GM12878 (cell line): ENCODE measurements at regions not wholly inside any gene's neighbourhood (a gene's known extent, or its start where the extent isn't known, plus 50 kb on each side); places are given as distances from the start of the nearest gene placed in this dataset.

ENCODE experiments used
- ATF3 ChIP-seq: IDR thresholded peaks from 2 replicates; pipeline ENCODE4 v1.6.1; 2011; ENCODE audit warnings: low read depth, mild to moderate bottlenecking, low read length, moderate library complexity, borderline replicate concordance; ENCODE audit errors: extremely low read depth
- ATF7 ChIP-seq: fragments of 450-650 bp; IDR thresholded peaks from 2 replicates; pipeline ENCODE4 v1.6.1; 2016; ENCODE audit warnings: low read depth, mild to moderate bottlenecking
- BMI1 ChIP-seq: fragments of 450-650 bp; IDR thresholded peaks from 2 replicates; pipeline ENCODE4 v1.6.1; 2016; ENCODE audit warnings: mild to moderate bottlenecking, moderate library complexity, borderline replicate concordance
- CHD2 ChIP-seq: IDR thresholded peaks from 2 replicates; pipeline ENCODE4 v1.6.1; 2011; ENCODE audit warnings: low read depth, low read length, improper control_type of control experiment, borderline replicate concordance
- CREB1 ChIP-seq: IDR thresholded peaks from 2 replicates; pipeline ENCODE4 v1.6.1; 2012; ENCODE audit warnings: low read depth, mild to moderate bottlenecking, inconsistent platforms
- CREM ChIP-seq: IDR thresholded peaks from 2 replicates; pipeline ENCODE4 v1.6.1; 2014; ENCODE audit warnings: antibody characterized with exemption, low read depth
- EGR1 ChIP-seq, 2 experiments: IDR thresholded peaks; 1 replicate in 1 of 2; 2 replicates in 1 of 2; pipeline ENCODE4 v1.6.1; 2011 to 2012; ENCODE audit warnings: low read depth in 2 of 2, low read length in 2 of 2, borderline replicate concordance in 1 of 2, mild to moderate bottlenecking in 1 of 2, moderate library complexity in 1 of 2
- ELK1 ChIP-seq: IDR thresholded peaks from 2 replicates; pipeline ENCODE4 v1.6.1; 2012; ENCODE audit warnings: low read depth, low read length, improper control_type of control experiment
- EP300 ChIP-seq, 2 experiments: fragments of 150-350 bp in 1 of 2; IDR thresholded peaks; 2 replicates each; pipeline ENCODE4 v1.6.1; 2011 to 2012; ENCODE audit warnings: low read depth in 2 of 2, low read length in 2 of 2, borderline replicate concordance in 1 of 2, improper control_type of control experiment in 1 of 2, inconsistent platforms in 1 of 2; ENCODE audit not compliant: control insufficient read depth in 1 of 2
- ESRRA ChIP-seq: IDR thresholded peaks from 2 replicates; pipeline ENCODE4 v1.6.1; 2012; ENCODE audit warnings: mild to moderate bottlenecking, low read length, improper control_type of control experiment
- GATAD2B ChIP-seq: fragments of 450-650 bp; conservative IDR thresholded peaks from 2 replicates; pipeline ENCODE4 v1.6.1; 2017; ENCODE audit warnings: low read depth, mild to moderate bottlenecking, moderate library complexity
- HSF1 ChIP-seq: fragments of 150-350 bp; IDR thresholded peaks from 2 replicates; pipeline ENCODE4 v1.6.1; 2014; ENCODE audit warnings: mild to moderate bottlenecking, low read depth, low read length
- MTA2 ChIP-seq: fragments of 450-650 bp; IDR thresholded peaks from 2 replicates; pipeline ENCODE4 v1.6.1; 2016; ENCODE audit warnings: low read depth, mild to moderate bottlenecking, moderate library complexity
- NBN ChIP-seq: fragments of 450-650 bp; IDR thresholded peaks from 2 replicates; pipeline ENCODE4 v1.6.1; 2016
- NFIC ChIP-seq: IDR thresholded peaks from 2 replicates; pipeline ENCODE4 v1.6.1; 2012; ENCODE audit warnings: low read depth, mild to moderate bottlenecking, inconsistent platforms, low read length, moderate library complexity
- NFYB ChIP-seq: IDR thresholded peaks from 2 replicates; pipeline ENCODE4 v1.6.1; 2011; ENCODE audit warnings: low read depth, mild to moderate bottlenecking, low read length, improper control_type of control experiment, moderate library complexity; ENCODE audit not compliant: insufficient read depth
- PAX8 ChIP-seq: fragments of 450-650 bp; IDR thresholded peaks from 2 replicates; pipeline ENCODE4 v1.6.1; 2017; ENCODE audit warnings: mild to moderate bottlenecking, moderate library complexity
- POLR2A ChIP-seq: IDR thresholded peaks from 2 replicates; pipeline ENCODE4 v1.6.1; 2011; ENCODE audit warnings: low read depth, mild to moderate bottlenecking, low read length
- POLR2AphosphoS5 ChIP-seq: IDR thresholded peaks from 2 replicates; pipeline ENCODE4 v1.6.1; 2011; ENCODE audit warnings: mild to moderate bottlenecking, low read length, inconsistent platforms
- POU2F2 ChIP-seq: IDR thresholded peaks from 3 replicates; pipeline ENCODE4 v1.6.1; 2011; ENCODE audit warnings: low read depth, mild to moderate bottlenecking, low read length, borderline replicate concordance
- RAD51 ChIP-seq: fragments of 450-650 bp; IDR thresholded peaks from 2 replicates; pipeline ENCODE4 v1.6.1; 2016; ENCODE audit warnings: moderate library complexity, mild to moderate bottlenecking, inconsistent platforms
- RELA ChIP-seq: fragments of 450-650 bp; IDR thresholded peaks from 2 replicates; pipeline ENCODE4 v1.8.0; 2014; ENCODE audit warnings: borderline replicate concordance; ENCODE audit not compliant: partially characterized antibody
- SIN3A ChIP-seq: IDR thresholded peaks from 2 replicates; pipeline ENCODE4 v1.6.1; 2012; ENCODE audit warnings: low read depth, low read length, improper control_type of control experiment
- SP1 ChIP-seq: IDR thresholded peaks from one replicate; pipeline ENCODE4 v1.6.1; 2011; ENCODE audit warnings: low read depth, low read length
- TCF12 ChIP-seq: IDR thresholded peaks from 2 replicates; pipeline ENCODE4 v1.6.1; 2011; ENCODE audit warnings: low read depth, mild to moderate bottlenecking, low read length
- YY1 ChIP-seq: IDR thresholded peaks from 2 replicates; pipeline ENCODE4 v1.6.1; 2011; ENCODE audit warnings: low read depth, mild to moderate bottlenecking, low read length
- ZBTB33 ChIP-seq: fragments of 450-650 bp; IDR thresholded peaks from 2 replicates; pipeline ENCODE4 v1.6.1; 2017; ENCODE audit warnings: mild to moderate bottlenecking
- ZNF384 ChIP-seq: IDR thresholded peaks from 2 replicates; pipeline ENCODE4 v1.6.1; 2012; ENCODE audit warnings: low read depth, mild to moderate bottlenecking, low read length, improper control_type of control experiment, borderline replicate concordance
- ZNF622 ChIP-seq: fragments of 450-650 bp; IDR thresholded peaks from 2 replicates; pipeline ENCODE4 v1.6.1; 2017; ENCODE audit warnings: mild to moderate bottlenecking, inconsistent platforms

- no peak for TF ChIP-seq SIN3A
- TF ChIP-seq CREM: 0 out of 2 replicates have a peak, but pooled peaks have one; percentile 22
- no peak for TF ChIP-seq ZBTB33
- no peak for TF ChIP-seq NFYB
- TF ChIP-seq ESRRA: no peak
- TF ChIP-seq ATF3: no peak
- TF ChIP-seq EGR1 (IDR thresholded peaks at IDR 0.05; ENCODE audit: borderline replicate concordance in 1 of 2, low read depth in 2 of 2, low read length in 2 of 2): no peak
- TF ChIP-seq POLR2AphosphoS5: no peak
- TF ChIP-seq ELK1: no peak
- TF ChIP-seq RAD51: no peak
- TF ChIP-seq CHD2: no peak
- no peak for TF ChIP-seq TCF12
- no peak for TF ChIP-seq SP1
- no peak for TF ChIP-seq POLR2A
- TF ChIP-seq BMI1: no peak
- no peak for TF ChIP-seq POU2F2
- 0 out of 4 replicates have a peak, but pooled peaks of 1 of the 2 experiments have one; percentile 24 for TF ChIP-seq EP300 (IDR thresholded peaks at IDR 0.05; ENCODE audit: borderline replicate concordance in 1 of 2, control insufficient read depth in 1 of 2, low read depth in 2 of 2, low read length in 2 of 2)
- TF ChIP-seq ZNF384: no peak
- TF ChIP-seq RELA: no peak
- TF ChIP-seq NBN: no peak; the same call in 1 of the 2 replicates
- peak; percentile 53; the same call in 1 of the 2 replicates for TF ChIP-seq ATF7
- TF ChIP-seq PAX8: no peak
- no peak for TF ChIP-seq YY1
- TF ChIP-seq CREB1: no peak
- TF ChIP-seq GATAD2B: no peak
- no peak for TF ChIP-seq HSF1
- TF ChIP-seq NFIC: peak; percentile 59; the same call in 1 of the 2 replicates
- TF ChIP-seq MTA2: peak; percentile 70
- no peak for TF ChIP-seq ZNF622
Observed at GRCh38 chr12:45669093-45669492, 60.4 kb upstream of the ARID2 start (continued).
